K562 (cell line): ENCODE measurements at regions not wholly inside any gene's neighbourhood (a gene's known extent, or its start where the extent isn't known, plus 50 kb on each side); places are given as distances from the start of the nearest gene placed in this dataset.

ENCODE experiments used
- CEBPZ ChIP-seq: fragments of 150-350 bp; IDR thresholded peaks from 2 replicates; pipeline ENCODE4 v1.6.1; 2014; ENCODE audit warnings: low read depth, mild to moderate bottlenecking, low read length, borderline replicate concordance
- CREB1 ChIP-seq, 2 experiments: sonication (generic) in 1 of 2; formaldehyde crosslinking in 1 of 2; IDR thresholded peaks; 2 replicates each; pipeline versions ENCODE4 v1.6.1 to v1.8.0; 2012 to 2022; ENCODE audit warnings: inconsistent platforms in 1 of 2, mild to moderate bottlenecking in 1 of 2, missing genetic modification reagents in 1 of 2, moderate library complexity in 1 of 2
- DACH1 ChIP-seq: fragments of 450-650 bp; IDR thresholded peaks from 2 replicates; pipeline ENCODE4 v1.6.1; 2018; ENCODE audit not compliant: partially characterized antibody
- DPF2 ChIP-seq: fragments of 450-650 bp; IDR thresholded peaks from 2 replicates; pipeline ENCODE4 v1.6.1; 2016
- GTF2A2 ChIP-seq: IDR thresholded peaks from 2 replicates; pipeline ENCODE4 v1.6.1; 2016; ENCODE audit warnings: mild to moderate bottlenecking, missing genetic modification characterization, missing compliant biosample characterization
- JUN ChIP-seq, 2 experiments: sonication (generic) in 1 of 2; formaldehyde crosslinking in 1 of 2; IDR thresholded peaks; 2 replicates each; pipeline versions ENCODE4 v1.6.1 to v1.8.0; 2012 to 2022; ENCODE audit warnings: borderline replicate concordance in 2 of 2, mild to moderate bottlenecking in 2 of 2, improper control_type of control experiment in 1 of 2, low read depth in 1 of 2, low read length in 1 of 2, missing genetic modification reagents in 1 of 2
- MCM7 ChIP-seq, 2 experiments: fragments of 450-650 bp; IDR thresholded peaks; 2 replicates each; pipeline ENCODE4 v1.6.1; 2016 to 2018
- MTA2 ChIP-seq: fragments of 450-650 bp; IDR thresholded peaks from 2 replicates; pipeline ENCODE4 v1.6.1; 2016; ENCODE audit warnings: low read depth
- NEUROD1 ChIP-seq: fragments of 150-350 bp; IDR thresholded peaks from 2 replicates; pipeline ENCODE4 v1.6.1; 2014; ENCODE audit warnings: borderline replicate concordance, low read length, low read depth; ENCODE audit not compliant: partially characterized antibody
- NFRKB ChIP-seq: fragments of 450-650 bp; IDR thresholded peaks from 2 replicates; pipeline ENCODE4 v1.6.1; 2016; ENCODE audit warnings: low read depth
- ZNF174 ChIP-seq: fragments of 250-450 bp; sonication (Bioruptor Pico); IDR thresholded peaks from 2 replicates; pipeline ENCODE4 v1.4.0; 2020; ENCODE audit warnings: mild to moderate bottlenecking
- ZNF436 ChIP-seq: fragments of 250-450, 450-650 bp; sonication (Bioruptor Pico); formaldehyde crosslinking; IDR thresholded peaks from 2 replicates; pipeline ENCODE4 v1.7.0; 2020; ENCODE audit warnings: mild to moderate bottlenecking
- ZNF511 ChIP-seq: sonication (generic); formaldehyde crosslinking; IDR thresholded peaks from 2 replicates; pipeline ENCODE4 v1.8.0; 2022; ENCODE audit warnings: mild to moderate bottlenecking, missing genetic modification reagents
- ZNF586 ChIP-seq: fragments of 450-650 bp; formaldehyde crosslinking; conservative IDR thresholded peaks from 2 replicates; pipeline ENCODE4 v1.4.0; 2020; ENCODE audit warnings: mild to moderate bottlenecking, moderate library complexity
- ZNF589 ChIP-seq: fragments of 200-800 bp; sonication (Bioruptor generic); IDR thresholded peaks from 2 replicates; pipeline ENCODE4 v1.6.1; 2016; ENCODE audit warnings: low read depth, missing genetic modification characterization, missing compliant biosample characterization
- ZNF707 ChIP-seq: fragments of 250-450 bp; sonication (Bioruptor Pico); conservative IDR thresholded peaks from 2 replicates; pipeline ENCODE4 v1.8.0; 2022; ENCODE audit warnings: inconsistent platforms, mild to moderate bottlenecking, moderate library complexity
- TF ChIP-seq, protein P1 (sequence below): sonication (generic); formaldehyde crosslinking; IDR thresholded peaks from 2 replicates; pipeline ENCODE4 v1.8.0; 2022; ENCODE audit warnings: mild to moderate bottlenecking, missing genetic modification reagents
- TF ChIP-seq, protein P2 (sequence below): fragments of 250-450 bp; sonication (Bioruptor Pico); IDR thresholded peaks from 2 replicates; pipeline ENCODE4 v1.6.1; 2021; ENCODE audit warnings: mild to moderate bottlenecking
- TF ChIP-seq, protein P3 (sequence below): sonication (generic); formaldehyde crosslinking; IDR thresholded peaks from 2 replicates; pipeline ENCODE4 v1.8.1; 2023; ENCODE audit warnings: mild to moderate bottlenecking, missing genetic modification reagents

GRCh38 chr2:43131051-43131889, 95.1 kb downstream of the ZFP36L2 start (continued):
- TF ChIP-seq NEUROD1: no peak
- TF ChIP-seq ZNF436 (CRISPR knock-in tag): no peak
- no peak for TF ChIP-seq CREB1 (IDR thresholded peaks at IDR 0.05)
- TF ChIP-seq CREB1 (CRISPR knock-in tag; IDR thresholded peaks at IDR 0.05): 0 out of 2 replicates have a peak, but pooled peaks have one; percentile 39
- no peak for TF ChIP-seq ZNF589 (CRISPR knock-in tag)
- TF ChIP-seq MTA2: no peak
- no peak for TF ChIP-seq ZNF511 (CRISPR knock-in tag)
- no peak for TF ChIP-seq ZNF586
- TF ChIP-seq, protein P1, sequence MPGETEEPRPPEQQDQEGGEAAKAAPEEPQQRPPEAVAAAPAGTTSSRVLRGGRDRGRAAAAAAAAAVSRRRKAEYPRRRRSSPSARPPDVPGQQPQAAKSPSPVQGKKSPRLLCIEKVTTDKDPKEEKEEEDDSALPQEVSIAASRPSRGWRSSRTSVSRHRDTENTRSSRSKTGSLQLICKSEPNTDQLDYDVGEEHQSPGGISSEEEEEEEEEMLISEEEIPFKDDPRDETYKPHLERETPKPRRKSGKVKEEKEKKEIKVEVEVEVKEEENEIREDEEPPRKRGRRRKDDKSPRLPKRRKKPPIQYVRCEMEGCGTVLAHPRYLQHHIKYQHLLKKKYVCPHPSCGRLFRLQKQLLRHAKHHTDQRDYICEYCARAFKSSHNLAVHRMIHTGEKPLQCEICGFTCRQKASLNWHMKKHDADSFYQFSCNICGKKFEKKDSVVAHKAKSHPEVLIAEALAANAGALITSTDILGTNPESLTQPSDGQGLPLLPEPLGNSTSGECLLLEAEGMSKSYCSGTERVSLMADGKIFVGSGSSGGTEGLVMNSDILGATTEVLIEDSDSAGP: 0 out of 2 replicates have a peak, but pooled peaks have one; percentile 53
- no peak for TF ChIP-seq MCM7 (IDR thresholded peaks at IDR 0.05)
- TF ChIP-seq, protein P2, sequence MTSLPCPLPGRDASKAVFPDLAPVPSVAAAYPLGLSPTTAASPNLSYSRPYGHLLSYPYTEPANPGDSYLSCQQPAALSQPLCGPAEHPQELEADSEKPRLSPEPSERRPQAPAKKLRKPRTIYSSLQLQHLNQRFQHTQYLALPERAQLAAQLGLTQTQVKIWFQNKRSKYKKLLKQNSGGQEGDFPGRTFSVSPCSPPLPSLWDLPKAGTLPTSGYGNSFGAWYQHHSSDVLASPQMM: no peak
- peak; percentile 97 for TF ChIP-seq JUN (IDR thresholded peaks at IDR 0.05; ENCODE audit: borderline replicate concordance, low read depth, low read length)
- TF ChIP-seq JUN (CRISPR knock-in tag; IDR thresholded peaks at IDR 0.05; ENCODE audit: borderline replicate concordance): peak; percentile 36; the same call in 1 of the 2 replicates
- no peak for TF ChIP-seq CEBPZ
- TF ChIP-seq NFRKB: 0 out of 2 replicates have a peak, but pooled peaks have one; percentile 46
- TF ChIP-seq, protein P3, sequence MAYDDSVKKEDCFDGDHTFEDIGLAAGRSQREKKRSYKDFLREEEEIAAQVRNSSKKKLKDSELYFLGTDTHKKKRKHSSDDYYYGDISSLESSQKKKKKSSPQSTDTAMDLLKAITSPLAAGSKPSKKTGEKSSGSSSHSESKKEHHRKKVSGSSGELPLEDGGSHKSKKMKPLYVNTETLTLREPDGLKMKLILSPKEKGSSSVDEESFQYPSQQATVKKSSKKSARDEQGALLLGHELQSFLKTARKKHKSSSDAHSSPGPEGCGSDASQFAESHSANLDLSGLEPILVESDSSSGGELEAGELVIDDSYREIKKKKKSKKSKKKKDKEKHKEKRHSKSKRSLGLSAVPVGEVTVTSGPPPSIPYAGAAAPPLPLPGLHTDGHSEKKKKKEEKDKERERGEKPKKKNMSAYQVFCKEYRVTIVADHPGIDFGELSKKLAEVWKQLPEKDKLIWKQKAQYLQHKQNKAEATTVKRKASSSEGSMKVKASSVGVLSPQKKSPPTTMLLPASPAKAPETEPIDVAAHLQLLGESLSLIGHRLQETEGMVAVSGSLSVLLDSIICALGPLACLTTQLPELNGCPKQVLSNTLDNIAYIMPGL: no peak
- peak; percentile 87 for TF ChIP-seq DPF2
- no peak for TF ChIP-seq GTF2A2
- TF ChIP-seq ZNF174 (CRISPR knock-in tag): no peak
- TF ChIP-seq DACH1: peak; percentile 35
- no peak for TF ChIP-seq ZNF707 (CRISPR knock-in tag)
